HG03575 (cell line): ENCODE measurements at regions not wholly inside any gene's neighbourhood (a gene's known extent, or its start where the extent isn't known, plus 50 kb on each side); places are given as distances from the start of the nearest gene placed in this dataset.
"Not testable (repeated sequence)": the region's sequence is repeated elsewhere in the genome, so short reads cannot be mapped to it uniquely, and the experiment has no call there.

ENCODE experiments used
- ATAC-seq: cut with Tn5 transposase; IDR thresholded peaks from one replicate; pipeline ENCODE4 v1.9.1; 2021; ENCODE audit not compliant: unreplicated experiment, insufficient number of reproducible peaks, low FRiP score; ENCODE audit errors: extremely low read depth

- ATAC-seq, result peak; percentile 83
Measured at GRCh38 chr12:69157023-69157655, 82.2 kb upstream of the CPSF6 start.

GRCh38 chr12:69161829-69162228 is 77.5 kb upstream of the CPSF6 start:
- peak; percentile 30 for ATAC-seq

GRCh38 chr12:69163681-69164362 is 75.5 kb upstream of the CPSF6 start:
- ATAC-seq, result no peak

GRCh38 chr12:69167648-69168165 is 71.7 kb upstream of the CPSF6 start:
- ATAC-seq, result no peak

- no peak for ATAC-seq
Measured at GRCh38 chr12:69168363-69168762, 71.0 kb upstream of the CPSF6 start.

DNA sequence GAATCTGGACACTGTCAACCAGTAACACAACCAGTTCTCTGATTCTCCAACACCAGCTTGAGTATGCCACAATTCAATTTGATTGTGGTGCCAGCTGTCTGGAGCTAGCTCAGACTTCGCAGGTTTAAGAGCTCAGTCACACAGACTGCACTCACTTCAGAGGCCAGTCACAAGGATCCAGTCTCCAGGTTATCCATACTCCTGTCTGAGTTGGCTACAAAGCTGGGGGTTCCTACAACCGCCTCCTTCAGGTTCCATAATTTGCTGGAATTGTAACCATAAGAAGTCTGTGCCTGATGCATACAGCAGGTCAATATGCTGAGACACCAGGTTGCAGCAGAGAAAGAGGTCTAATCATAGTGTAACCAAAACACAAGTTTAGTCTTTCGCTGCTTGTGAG is 70.5 kb upstream of the CPSF6 start:
- no peak for ATAC-seq

- ATAC-seq, result no peak
Measured at GRCh38 chr12:69170293-69170692, 69.1 kb upstream of the CPSF6 start.

DNA sequence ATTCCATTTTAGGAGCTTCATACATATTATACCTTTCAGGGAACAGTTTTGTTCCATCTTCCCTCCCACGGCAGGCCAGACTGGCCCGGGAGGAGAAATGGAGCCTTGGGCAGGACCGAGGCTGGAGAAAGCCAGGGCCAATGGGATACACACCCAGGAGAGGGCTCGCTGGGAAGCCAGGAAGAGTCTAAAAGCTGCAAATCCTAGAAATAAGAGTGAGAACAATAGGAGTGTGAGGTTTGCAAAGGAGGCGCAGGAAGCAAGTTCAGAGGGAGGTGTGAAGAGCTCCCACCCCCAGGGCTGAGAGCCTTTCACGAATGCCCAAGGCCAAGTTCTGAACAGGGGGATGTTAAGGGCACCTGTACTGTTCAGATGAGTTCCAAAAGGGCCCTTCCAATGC is 67.5 kb upstream of the CPSF6 start:
- no peak for ATAC-seq

DNA sequence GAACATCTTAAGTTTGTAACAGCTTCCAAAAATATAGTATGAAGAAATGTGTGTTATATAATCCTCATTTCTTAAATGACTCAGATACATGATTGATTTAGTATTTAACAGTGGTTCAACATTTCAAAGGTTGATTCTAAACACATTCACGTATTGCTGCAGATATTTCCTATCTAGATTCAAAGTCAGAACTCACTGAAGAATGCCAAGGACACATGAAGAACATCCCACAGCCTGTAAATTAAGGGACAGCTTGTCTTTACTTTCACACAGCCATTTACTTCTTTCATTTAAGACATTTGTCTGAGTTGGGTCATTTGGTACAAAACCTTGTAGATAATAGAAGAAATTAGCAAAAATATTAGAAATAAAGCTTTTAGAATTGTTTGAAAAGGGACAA is 66.9 kb upstream of the CPSF6 start:
- ATAC-seq, result no peak

- ATAC-seq, result no peak
Measured at GRCh38 chr12:69173368-69173767, 66.0 kb upstream of the CPSF6 start.

- ATAC-seq, result no peak
Measured at GRCh38 chr12:69179786-69180185, 59.6 kb upstream of the CPSF6 start.

DNA sequence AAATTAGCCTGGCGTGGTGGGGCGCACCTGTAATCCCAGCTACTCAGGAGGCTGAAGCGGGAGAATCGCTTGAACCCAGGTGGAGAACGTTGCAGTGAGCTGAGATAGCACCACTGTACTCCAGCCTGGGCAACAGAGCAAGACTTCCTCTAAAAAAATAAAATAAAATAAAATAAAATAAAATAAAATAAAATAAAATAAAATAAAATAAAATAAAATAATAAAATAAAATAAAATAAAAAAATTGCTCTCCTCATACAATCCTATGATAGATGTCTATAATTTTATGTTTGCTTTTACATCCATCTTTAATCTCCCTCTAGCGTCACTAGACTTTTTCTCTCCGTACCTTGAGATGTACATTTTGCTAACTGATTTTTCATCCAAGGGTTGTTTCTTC is 51.8 kb upstream of the CPSF6 start:
- not testable (repeated sequence) for ATAC-seq

GRCh38 chr12:69189378-69189978 is 49.9 kb upstream of the CPSF6 start:
- ATAC-seq, result no peak
